HAP-1 (cell line): ENCODE measurements at regions not wholly inside any gene's neighbourhood (a gene's known extent, or its start where the extent isn't known, plus 50 kb on each side); places are given as distances from the start of the nearest gene placed in this dataset.
"Not testable (repeated sequence)": the region's sequence is repeated elsewhere in the genome, so short reads cannot be mapped to it uniquely, and the experiment has no call there.

Experiments used
- DNase-seq, 2 experiments: peaks; one replicate each; pipeline ENCODE4 v3.0.0-alpha.2; 2016 to 2020; ENCODE audit warnings: low spot score in 2 of 2
- H3K27me3 ChIP-seq: fragments of 250-450 bp; sonication (Bioruptor Pico); 2 replicates; pipeline ENCODE4 v1.5.1; 2020; ENCODE audit warnings: low read depth, mild to moderate bottlenecking, moderate library complexity
- H3K36me3 ChIP-seq: fragments of 250-450 bp; sonication (Bioruptor Pico); replicated peaks from 2 replicates; pipeline ENCODE4 v1.5.1; 2020; ENCODE audit warnings: mild to moderate bottlenecking
- H3K4me1 ChIP-seq: fragments of 250-450 bp; sonication (Bioruptor Pico); 2 replicates; pipeline ENCODE4 v1.5.1; 2020; ENCODE audit warnings: mild to moderate bottlenecking
- H3K4me3 ChIP-seq: fragments of 250-450 bp; sonication (Bioruptor Pico); 2 replicates; pipeline ENCODE4 v1.5.1; 2020; ENCODE audit warnings: mild to moderate bottlenecking, moderate library complexity
- H3K9me3 ChIP-seq: fragments of 250-450 bp; sonication (Bioruptor Pico); 2 replicates; pipeline ENCODE4 v1.5.1; 2020; ENCODE audit warnings: mild to moderate bottlenecking, moderate library complexity
- in situ Hi-C: fragments of 300-500 bp; cut with MboI; formaldehyde crosslinking; loops from 3 replicates; pipeline ENCODE4 v1.14.3; 2020; ENCODE audit warnings: low sequenced_read_pairs, inconsistent platforms, mixed read lengths

DNA sequence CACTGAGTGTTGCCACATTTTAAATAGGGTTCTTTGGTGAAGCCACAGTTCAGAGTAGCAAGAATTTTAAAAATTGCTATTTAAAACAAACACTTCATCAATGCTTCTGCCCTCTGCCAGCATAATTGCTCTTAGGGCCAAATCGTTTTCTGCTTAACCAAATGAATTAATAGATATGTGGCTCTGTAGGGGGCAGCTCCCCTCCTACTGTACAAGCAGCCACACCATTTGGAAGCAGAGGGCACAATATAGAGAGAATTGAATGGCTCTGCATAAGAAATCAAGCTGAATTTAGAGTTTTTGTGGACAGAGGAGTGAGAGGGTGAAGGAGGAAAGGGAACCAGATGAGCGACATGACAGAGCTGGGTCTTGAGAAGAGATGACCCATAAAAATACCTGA lies 103.8 kb upstream of the ELMO1 start:
- H3K36me3 ChIP-seq, H3K27me3 ChIP-seq, DNase-seq, H3K9me3 ChIP-seq, H3K4me1 ChIP-seq, in situ Hi-C loops, H3K4me3 ChIP-seq: not testable (repeated sequence)

DNA sequence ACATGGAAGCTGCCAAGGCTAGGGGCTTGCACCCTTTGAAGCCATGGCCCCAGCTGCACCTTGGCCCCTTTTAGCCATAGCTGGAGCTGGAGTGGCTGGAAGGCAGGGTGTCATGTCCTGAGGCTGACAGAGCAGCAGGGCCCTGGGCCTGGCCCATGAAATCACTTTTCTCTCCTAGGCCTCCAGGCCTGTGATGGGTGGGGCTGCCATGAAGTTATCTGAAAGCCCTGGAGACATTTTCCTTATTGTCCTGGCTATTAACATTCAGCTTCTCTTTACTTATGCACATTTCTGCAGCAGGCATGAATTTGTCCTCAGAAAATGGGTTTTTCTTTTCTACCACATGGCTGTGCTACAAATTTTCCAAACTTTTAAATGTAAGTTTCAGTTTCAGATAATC lies 106.9 kb upstream of the ELMO1 start:
- in situ Hi-C loops, result no loop called here
- DNase-seq, result no peak

DNA sequence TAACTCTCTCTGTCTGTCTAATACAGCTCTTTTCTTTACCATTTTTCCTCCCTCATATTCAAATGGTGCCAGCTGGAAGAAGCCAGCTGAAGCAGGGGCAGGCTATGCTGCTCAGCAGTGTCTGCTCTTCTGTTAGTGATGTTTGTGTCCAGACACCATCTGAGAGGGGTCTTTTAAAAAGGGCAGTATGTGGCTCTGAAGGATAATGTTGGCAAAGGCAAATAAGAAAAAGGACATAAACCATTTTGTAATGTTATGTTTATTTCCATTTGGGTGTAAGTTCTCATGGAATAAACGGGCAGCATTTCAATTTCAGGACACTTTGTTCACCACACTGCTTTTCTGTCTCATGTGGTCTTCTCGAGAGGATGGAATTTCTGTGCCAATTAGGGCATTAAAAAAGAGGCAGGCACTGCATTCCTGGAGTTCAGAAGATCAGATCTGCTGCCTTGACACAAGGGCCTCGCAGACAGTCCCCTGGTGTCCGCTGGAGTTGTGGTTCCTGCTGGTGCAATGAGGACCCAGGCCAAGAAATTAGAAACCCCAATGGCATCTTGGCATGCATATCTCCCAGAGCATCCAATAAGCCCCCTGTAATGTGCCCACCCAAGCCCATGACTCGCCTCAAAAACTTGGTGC lies 109.0 kb upstream of the ELMO1 start:
- DNase-seq, result no peak
- Histone ChIP-seq H3K4me3 (no peak overlapping the region), H3K9me3 (no peaks in the 10 kb centered on the region; the same call in 1 of the 2 replicates), H3K27me3 (no peaks in the 10 kb centered on the region), H3K4me1 (no peaks in the 10 kb centered on the region), H3K36me3 (no peaks in the 10 kb centered on the region)
- in situ Hi-C loops, result no loop called here

More for the DNA sequence above, 106.9 kb upstream of the ELMO1 start:
- Histone ChIP-seq H3K36me3 (no peaks in the 10 kb centered on the region), H3K9me3 (no peaks in the 10 kb centered on the region; the same call in 1 of the 2 replicates), H3K4me1 (no peaks in the 10 kb centered on the region), H3K4me3 (no peak overlapping the region), H3K27me3 (no peaks in the 10 kb centered on the region)

DNA sequence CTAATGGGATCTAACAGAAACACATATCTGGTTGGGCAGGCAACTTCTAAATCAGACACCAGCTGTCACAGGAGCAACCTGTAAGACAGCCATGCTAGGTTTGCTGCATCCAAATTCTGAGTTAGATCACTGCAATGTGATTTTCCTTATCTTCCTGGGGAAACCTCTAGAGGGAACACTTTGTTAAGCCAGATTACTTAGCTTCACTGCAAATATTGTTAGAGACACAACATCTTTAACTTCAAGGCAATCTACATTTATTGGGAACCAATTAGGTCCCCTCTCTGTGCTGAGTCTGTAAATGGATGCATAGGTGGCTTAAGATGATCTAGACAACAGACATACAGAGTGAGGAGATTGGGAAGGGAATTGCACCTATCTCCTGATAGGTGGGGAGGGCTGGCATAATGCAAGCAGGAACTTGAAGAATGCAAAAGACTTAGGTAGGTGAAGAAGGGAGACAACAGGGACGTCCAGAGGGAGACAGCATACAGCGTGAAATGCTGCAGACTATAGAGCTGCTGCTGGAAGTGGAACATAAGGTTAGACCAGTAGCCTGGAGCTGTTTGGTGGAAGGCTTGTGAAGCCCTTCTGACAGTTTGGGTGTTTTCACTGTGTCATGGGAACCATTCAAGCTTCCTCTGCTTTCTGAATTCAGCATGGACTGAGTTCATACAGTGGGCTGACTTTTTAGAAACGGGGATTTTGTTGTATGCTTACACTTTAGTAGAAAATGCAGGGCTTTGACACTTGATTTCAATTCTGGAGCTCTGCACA lies 109.8 kb upstream of the ELMO1 start:
- in situ Hi-C loops, result no loop called here
- Histone ChIP-seq H3K36me3 (no peaks in the 10 kb centered on the region), H3K9me3 (no peaks in the 10 kb centered on the region; the same call in 1 of the 2 replicates), H3K27me3 (no peaks in the 10 kb centered on the region), H3K4me3 (no peak overlapping the region), H3K4me1 (no peaks in the 10 kb centered on the region)
- no peak for DNase-seq

DNA sequence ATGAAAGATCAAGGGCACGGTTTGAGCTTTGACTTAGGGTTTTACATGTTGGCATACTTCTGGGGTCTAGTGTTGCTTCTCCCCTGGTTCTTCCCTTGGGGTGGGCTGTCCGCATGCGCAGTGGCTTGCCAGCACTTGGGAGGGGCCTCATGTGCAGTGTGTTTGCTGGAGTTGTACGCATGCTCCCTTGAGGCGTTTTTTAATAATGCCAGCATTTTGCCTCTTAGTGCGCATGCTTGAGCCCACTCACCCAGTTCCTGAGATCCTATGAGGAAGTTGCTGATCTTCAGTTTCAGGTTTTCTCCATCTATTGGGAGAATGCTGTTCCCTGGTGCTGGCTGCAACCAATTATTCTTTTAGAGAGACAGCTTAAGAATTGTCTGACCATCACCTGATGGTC lies 113.4 kb upstream of the GPR141 start:
- no peaks in the 10 kb centered on the region for H3K36me3 ChIP-seq
- H3K9me3 ChIP-seq, result no peaks in the 10 kb centered on the region
- no peaks in the 10 kb centered on the region for H3K27me3 ChIP-seq
- DNase-seq, result no peak
- no peak overlapping the region for H3K4me3 ChIP-seq
- H3K4me1 ChIP-seq, result no peaks in the 10 kb centered on the region
- in situ Hi-C loops, result no loop called here

DNA sequence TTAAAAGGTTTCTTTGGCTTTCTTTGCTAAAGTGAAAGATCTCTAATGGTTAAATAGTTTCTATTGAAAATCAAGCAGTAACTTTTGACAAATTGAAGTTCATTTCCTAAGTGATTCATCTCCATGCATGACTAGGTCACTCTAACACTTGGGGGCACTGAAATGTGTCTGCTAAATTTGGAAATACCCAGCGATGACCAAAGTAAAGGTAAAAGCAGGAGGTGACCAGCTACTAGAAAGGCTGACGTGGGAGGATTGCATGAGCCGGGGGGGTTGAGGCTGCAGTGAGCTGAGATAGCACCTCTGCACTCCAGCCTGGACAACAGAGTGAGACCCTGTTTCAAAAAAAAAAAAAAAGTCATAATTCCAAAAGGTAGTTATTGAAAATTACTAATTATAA lies 111.8 kb upstream of the GPR141 start:
- Histone ChIP-seq H3K27me3 (no peaks in the 10 kb centered on the region), H3K36me3 (no peaks in the 10 kb centered on the region), H3K4me3 (no peak overlapping the region), H3K4me1 (no peaks in the 10 kb centered on the region), H3K9me3 (no peaks in the 10 kb centered on the region)
- in situ Hi-C loops, result no loop called here
- no peak for DNase-seq

DNA sequence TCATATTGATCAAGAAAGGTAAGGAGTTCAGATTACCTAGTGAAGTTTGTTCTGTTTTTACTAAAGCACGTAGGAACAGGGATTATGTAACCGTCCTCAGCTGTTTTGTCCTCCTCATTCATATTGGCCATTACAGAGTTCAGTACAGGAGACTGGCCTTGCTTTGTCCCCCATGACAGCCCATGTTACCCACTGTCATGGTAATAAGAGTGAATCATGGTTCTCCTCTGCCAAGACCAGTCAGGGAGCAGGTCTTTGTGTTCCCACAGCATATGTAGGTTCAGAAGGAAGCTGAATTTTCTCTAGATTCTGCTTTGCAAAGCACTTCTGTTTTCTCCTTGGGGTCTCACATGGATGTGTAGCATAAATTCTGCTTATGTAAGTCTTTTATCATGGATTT lies 106.2 kb upstream of the GPR141 start:
- no peaks in the 10 kb centered on the region for H3K9me3 ChIP-seq
- in situ Hi-C loops, result no loop called here
- no peaks in the 10 kb centered on the region for H3K27me3 ChIP-seq
- H3K36me3 ChIP-seq, result no peaks in the 10 kb centered on the region
- H3K4me1 ChIP-seq, result no peaks in the 10 kb centered on the region
- no peak for DNase-seq
- H3K4me3 ChIP-seq, result no peak overlapping the region

DNA sequence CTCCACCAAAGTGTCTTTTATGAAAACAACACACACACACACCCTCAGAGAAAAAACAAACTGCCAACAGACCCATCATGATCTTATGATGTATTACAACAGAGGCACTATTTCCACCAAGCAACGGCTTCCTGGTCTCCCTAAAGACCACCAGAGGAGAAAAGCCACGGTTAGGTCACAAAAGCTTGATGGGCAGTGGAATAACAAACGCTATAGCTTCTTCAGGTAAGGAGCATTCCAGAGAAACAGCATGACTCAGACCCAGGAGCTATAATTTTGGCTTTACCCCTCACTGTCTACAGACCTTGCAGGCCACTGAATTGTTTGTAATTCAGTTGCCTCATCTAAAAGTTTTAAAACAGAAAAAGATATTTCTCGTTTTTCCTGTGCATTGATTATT lies 105.7 kb upstream of the GPR141 start:
- Histone ChIP-seq H3K36me3 (no peaks in the 10 kb centered on the region), H3K4me1 (no peaks in the 10 kb centered on the region), H3K4me3 (no peak overlapping the region), H3K9me3 (no peaks in the 10 kb centered on the region), H3K27me3 (no peaks in the 10 kb centered on the region)
- in situ Hi-C loops, result no loop called here
- DNase-seq, result no peak

DNA sequence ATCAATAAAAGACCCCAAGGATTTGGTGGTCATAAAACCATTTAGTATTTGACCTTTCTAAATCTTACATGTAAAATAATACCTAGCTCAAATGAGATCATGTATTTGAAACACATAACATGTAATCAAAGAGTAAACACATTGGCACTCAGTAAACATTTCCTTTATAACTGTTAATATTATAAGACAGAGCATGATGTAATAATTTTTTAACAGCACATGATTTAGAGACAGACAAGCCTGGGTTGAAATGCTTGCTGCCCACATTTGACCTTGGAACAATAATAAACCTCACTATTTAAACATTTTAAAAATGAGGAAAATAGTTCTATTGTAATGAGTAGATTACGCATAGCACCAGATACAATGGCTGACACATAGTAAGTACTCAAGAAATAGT lies 105.2 kb upstream of the GPR141 start:
- H3K4me3 ChIP-seq, result no peak overlapping the region
- in situ Hi-C loops, result no loop called here
- H3K4me1 ChIP-seq, result no peaks in the 10 kb centered on the region
- H3K27me3 ChIP-seq, result no peaks in the 10 kb centered on the region
- H3K36me3 ChIP-seq, result no peaks in the 10 kb centered on the region
- no peak for DNase-seq
- H3K9me3 ChIP-seq, result no peaks in the 10 kb centered on the region

DNA sequence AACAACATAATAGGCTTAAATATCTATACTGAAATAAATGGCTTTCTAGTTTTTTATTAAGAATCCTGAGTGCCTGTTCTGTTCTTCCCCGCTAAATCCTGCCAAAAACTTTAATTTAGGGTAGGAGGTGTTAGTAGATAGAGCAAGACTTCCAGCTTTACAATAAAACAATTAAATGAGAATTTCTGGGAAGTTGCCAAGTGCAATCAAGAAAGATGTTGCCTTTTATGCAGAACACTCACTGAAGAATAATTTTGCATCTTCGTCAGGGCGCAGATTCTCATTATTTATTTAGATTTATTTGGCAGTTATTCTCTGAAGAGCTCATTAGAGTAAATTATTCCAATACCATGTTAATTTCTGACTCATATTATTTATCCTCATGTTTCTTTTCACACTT lies 103.2 kb upstream of the GPR141 start:
- in situ Hi-C loops, result no loop called here
- Histone ChIP-seq H3K9me3 (no peaks in the 10 kb centered on the region), H3K36me3 (no peaks in the 10 kb centered on the region), H3K4me1 (no peaks in the 10 kb centered on the region), H3K4me3 (no peak overlapping the region), H3K27me3 (no peaks in the 10 kb centered on the region)
- no peak for DNase-seq

DNA sequence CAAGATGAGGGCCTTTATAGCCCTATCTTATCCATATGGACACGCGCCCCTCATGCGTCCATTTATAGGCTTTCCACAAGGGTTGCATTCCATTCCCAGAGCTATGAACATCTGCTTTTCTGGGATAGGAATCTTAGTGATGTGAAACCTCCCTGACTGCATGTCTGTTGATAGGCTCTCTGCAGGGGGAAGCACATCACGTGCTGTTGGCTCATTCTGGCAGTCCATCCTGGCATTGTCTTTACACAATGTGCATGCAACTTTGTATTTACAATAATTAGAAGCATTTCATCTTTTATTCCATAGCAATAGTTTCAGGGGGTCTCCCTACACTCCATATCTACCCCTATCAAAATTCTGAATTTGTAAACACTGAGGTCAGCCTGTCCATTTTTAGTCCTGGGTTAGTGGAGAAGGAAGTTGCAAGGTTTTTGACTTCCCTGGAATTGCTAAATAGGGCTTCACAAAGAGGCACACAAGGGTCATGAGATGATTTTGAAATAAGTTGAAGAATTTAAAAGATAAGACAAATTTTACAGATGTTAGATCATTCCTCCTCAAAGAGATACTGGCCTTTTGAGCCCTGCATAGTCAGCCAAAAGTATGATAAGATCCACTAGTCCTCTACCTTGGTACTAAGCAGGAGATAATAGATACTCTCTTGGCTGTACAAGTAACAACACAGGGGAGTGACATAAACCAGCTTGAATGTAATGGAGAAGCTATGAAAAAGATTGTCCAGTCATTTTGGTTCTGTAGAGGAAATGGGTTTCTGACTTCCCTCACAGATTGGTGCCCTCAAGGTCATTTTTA lies 98.7 kb upstream of the GPR141 start:
- H3K4me1 ChIP-seq, H3K9me3 ChIP-seq, DNase-seq: not testable (repeated sequence)

DNA sequence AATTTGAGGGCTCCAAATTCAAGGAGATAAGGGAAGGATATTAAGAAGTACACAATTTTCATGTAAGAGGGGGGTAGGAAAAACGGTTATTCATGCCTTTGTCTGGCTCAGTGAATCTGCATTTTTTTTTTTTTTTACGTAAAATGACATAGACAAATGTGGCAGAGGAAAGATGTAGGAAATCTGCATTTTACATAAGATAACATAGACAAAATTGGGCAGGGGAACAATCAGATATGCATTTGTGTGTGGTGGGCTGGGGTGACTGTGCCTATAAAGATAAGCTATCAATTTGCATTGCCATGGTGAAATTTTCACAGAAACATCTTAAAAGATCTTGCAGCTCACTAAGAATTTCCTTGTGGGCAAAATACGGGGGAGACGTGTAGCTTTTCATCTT lies 92.7 kb upstream of the GPR141 start:
- in situ Hi-C loops, result no loop called here
- no peaks in the 10 kb centered on the region for H3K9me3 ChIP-seq
- no peaks in the 10 kb centered on the region for H3K36me3 ChIP-seq
- H3K27me3 ChIP-seq, result no peaks in the 10 kb centered on the region
- DNase-seq, result no peak
- no peak overlapping the region for H3K4me3 ChIP-seq
- H3K4me1 ChIP-seq, result no peaks in the 10 kb centered on the region

More for the DNA sequence above, 98.7 kb upstream of the GPR141 start:
- H3K36me3 ChIP-seq, H3K4me3 ChIP-seq, H3K27me3 ChIP-seq, in situ Hi-C loops: not testable (repeated sequence)

DNA sequence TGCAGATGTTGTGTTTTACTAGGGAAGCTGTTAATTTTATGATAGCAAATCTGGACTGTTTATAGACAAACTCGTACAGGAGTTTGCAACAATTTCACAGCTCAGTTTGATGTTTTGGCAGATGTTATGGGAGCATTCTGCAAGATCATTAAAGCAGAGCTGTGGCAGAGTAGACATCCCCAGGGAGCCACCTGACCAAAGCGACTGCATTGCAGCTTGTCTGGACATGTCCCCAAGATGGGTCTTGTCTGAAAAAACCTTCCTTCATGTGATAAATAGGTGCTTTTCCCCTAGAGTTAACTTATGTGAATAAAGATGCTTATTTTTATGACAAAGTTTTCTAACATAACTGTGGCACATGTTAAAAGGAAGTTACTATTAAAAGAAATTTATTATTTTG lies 91.2 kb upstream of the GPR141 start:
- Histone ChIP-seq H3K4me3 (no peak overlapping the region), H3K4me1 (no peaks in the 10 kb centered on the region), H3K36me3 (no peaks in the 10 kb centered on the region), H3K27me3 (no peaks in the 10 kb centered on the region), H3K9me3 (no peaks in the 10 kb centered on the region)
- no peak for DNase-seq
- in situ Hi-C loops, result no loop called here

DNA sequence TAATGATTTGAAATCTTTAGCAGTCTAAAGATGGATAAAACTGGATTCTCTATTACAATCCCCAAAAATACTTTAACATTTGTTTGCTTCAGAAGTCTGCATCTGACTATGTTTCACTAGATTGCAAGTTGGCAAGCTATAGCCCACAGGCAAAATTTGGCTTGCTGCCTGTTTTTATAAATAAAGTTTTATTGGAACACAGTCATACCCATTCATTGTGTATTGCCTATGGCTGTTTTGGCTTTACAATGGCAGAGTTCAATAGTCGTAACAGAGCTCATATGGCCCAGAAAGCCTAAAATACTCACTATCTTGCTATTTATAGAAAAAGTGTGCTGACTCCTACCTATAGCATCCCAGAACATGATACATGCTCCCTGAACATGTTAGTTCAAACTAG lies 89.0 kb upstream of the GPR141 start:
- no peaks in the 10 kb centered on the region for H3K36me3 ChIP-seq
- no peaks in the 10 kb centered on the region for H3K9me3 ChIP-seq
- H3K4me3 ChIP-seq, result no peak overlapping the region
- no peaks in the 10 kb centered on the region for H3K27me3 ChIP-seq
- in situ Hi-C loops, result no loop called here
- no peak for DNase-seq
- H3K4me1 ChIP-seq, result no peaks in the 10 kb centered on the region
